NCI-H2227 treated with DMSO at 0.1 percent for 48 hours (cell line): ENCODE measurements at regions not wholly inside any gene's neighbourhood (a gene's known extent, or its start where the extent isn't known, plus 50 kb on each side); places are given as distances from the start of the nearest gene placed in this dataset.

ENCODE experiments used
- DNase-seq: peaks from one replicate; lab custom pipeline; 2025; lab: John Stamatoyannopoulos, UW

DNA sequence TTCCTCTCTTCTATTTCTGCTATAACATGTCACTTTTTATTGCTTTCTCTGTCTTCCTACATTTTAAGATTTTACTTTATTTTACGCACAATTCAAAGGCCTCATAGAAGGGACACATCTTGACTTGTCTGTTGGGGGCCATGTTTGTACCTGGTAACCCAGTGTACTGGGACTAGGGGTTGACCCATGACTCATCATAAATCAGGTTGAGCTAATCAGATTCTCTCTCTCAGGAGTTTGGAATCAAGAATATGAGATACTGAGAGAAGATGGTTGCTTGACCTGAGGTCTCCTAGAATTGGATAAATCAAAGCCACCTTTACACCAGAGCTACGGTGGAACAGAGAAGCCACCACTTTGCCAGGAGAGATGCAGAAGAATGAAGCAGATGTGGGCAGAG lies 153.0 kb downstream of the UXS1 start:
- no peak for DNase-seq

DNA sequence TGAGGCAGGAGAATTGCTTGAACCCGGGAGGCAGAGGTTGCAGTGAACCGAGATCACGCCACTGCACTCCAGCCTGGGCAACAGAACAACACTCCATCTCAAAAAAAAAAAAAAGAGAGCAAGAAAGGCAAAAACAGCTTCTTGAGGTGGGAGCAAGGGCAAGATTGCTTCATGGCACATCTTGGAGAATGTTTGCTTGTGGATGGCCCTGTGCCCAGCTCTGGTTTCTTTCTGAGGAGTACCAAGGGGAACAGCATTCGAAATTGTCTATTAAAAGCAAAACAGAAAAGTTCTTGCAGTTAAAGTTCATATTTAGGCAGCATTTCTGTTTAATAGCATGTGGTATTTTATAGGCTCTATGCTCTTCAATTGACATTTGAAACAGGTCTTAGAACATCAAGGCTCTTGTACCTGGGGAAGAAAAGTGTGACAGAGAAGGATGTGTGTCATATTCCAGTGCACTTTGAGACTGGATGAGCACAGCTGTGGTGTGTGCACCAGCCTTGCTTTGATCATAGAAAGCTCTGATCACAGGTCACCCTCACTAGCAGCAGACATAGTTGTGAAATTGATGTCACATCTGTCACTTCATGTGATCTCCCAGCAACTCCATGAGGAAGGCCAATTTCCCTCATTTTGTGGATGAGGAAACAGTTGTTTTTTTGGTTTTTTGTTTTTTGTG lies 154.3 kb downstream of the UXS1 start:
- no peak for DNase-seq

GRCh38 chr2:106038601-106039375 lies 155.3 kb downstream of the UXS1 start:
- no peak for DNase-seq

- no peak for DNase-seq
These were observed 156.2 kb downstream of the UXS1 start for GRCh38 chr2:106037932-106038331.

- no peak for DNase-seq
These were observed 156.8 kb downstream of the UXS1 start for GRCh38 chr2:106037262-106037661.

GRCh38 chr2:106034325-106034724 lies 159.8 kb downstream of the UXS1 start:
- DNase-seq = no peak

DNA sequence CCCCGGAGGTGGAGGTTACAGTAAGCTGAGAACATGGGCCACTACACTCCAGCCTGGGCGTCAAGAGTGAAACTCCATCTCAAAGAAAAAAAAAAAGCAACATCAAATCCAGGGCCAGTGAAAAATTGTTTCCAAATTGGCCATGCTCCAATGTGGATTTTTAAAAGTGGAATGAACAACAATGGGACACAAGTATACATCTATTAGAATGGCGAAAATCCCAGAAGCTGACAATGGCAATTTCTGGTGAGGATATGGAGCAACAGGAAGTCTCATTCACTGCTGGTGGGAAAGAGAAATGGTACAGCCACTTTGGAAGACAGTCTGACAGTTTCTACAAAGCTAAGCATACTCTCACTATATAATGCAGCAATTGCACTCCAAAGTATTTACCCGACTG lies 161.4 kb downstream of the UXS1 start:
- DNase-seq = no peak

DNA sequence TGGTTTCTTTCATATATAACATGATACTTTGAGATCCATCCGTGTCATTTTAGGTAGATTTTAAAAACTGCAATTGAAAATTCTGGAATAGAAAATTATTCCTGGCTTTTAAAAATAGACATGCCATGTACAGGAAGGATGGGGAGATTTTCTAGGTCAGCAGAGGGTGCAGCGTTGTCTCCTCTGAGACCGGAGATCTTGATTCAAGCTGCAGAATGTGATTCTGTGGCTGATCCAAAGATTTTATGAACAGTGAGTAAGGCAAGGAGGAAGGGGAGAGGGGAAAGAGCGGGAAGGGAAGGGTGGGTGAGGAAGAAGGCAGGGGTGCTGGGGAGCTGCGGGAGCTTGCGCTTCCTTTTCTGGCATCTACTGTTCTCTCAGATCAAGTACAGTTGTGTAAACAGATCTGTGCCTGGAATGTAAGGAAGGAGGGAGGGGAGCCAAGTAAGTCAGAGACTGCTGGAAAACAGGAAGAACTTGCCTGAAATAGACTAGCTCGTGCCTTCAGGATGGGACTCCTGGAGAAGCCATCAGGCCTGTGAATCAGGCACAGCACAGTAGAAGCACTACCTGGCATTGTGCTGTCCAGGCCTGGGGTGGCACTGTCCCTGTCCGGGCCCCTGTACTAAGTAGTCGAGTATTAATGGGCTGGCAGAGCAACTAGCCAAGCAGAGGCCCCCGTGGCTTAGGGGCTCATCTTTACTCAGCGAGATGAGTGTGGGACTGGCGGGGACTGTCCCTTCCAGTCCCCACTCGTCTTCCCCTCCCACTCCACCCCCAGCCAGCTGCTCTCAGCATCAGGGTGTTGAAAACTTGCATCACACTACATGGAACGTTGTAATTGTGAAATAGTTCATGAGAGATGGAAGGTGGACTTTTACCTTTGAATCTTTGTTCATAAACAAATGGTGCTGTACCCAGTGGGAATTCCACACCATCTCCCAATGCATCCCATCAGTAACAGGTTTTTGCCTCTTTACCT lies 163.5 kb downstream of the UXS1 start:
- DNase-seq = no peak

DNA sequence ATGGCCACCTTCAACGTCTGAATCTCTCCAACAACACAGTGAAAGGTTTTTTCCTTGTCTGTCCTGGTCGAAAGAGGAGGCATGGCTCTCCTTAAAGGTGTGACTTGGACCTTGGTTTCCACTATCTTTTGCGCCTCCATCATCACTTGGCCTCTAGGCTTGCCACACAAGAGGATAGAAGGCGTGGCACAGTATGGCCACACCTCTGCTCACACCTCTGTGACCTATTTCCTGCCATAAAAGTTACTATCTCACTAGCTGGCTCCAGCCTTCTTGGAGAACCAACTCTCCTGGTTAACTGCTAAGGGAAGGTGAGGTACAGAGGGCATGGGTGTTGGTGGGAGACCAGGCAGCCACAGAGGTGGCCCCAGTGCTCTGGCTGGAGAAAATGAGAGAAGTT lies 165.9 kb downstream of the UXS1 start:
- no peak for DNase-seq

GRCh38 chr2:106026271-106027190 lies 167.6 kb downstream of the UXS1 start:
- DNase-seq = no peak

DNA sequence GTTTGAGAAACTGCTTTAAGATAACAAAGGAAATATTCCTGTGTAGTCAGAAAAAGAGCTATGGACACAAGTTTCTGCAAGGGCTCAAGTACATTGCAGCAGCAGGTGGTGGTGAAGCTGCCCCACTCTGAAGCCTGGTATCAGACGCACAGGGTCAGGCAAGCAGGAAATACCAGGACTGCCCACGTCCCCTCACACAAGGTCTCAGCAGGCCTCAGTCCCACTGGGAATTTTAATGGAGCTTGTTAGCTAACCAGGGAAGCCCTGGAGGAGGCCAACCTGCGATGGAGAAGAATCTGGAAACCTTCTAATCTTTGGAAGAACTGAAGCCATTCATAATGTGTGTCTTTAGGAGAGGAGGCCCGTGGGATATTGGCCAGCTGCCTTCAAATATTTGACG lies 168.3 kb downstream of the UXS1 start:
- DNase-seq = no peak

- DNase-seq = no peak
These were observed 172.5 kb downstream of the UXS1 start for GRCh38 chr2:106021662-106022028.

DNA sequence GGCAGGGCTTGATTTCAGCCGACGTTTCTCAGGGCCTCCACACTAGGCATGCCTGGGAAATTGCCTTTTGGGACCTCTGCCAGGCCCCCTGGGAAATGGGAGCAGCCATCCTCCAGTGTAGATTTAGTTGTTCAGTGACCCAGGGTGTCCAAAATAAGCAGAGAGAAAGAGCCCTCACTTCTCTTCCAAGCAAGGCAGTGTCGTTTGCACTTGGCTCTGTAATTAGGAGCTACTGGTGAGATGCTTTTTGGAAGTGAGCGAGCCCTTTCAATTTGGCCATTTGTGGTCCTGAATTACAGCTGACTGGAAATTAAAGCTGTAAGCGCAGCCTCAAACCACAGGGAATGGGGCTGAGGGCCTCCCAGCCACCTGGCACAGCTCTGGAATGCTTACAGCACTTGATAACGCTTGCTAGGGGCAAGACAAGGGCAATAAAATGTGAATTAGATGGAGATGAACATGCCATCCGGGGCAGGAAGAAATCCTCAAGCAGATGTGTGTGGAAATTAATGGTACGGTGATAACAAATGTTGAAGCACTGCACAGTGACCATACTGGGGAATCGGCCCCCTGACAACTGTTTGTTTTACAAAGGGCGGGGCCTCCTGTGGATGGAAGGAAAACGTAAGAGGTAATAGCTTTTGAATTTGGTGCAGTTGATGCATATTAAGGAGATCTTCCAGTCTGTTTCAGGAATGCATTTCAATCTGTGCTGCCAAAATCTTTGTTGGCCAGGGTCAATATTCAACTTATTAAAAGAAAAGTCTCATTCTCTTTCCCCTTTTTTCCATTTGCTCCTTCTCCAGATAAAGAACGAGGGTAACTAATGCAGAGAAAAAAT lies 173.1 kb downstream of the UXS1 start:
- DNase-seq = peak; percentile 84

DNA sequence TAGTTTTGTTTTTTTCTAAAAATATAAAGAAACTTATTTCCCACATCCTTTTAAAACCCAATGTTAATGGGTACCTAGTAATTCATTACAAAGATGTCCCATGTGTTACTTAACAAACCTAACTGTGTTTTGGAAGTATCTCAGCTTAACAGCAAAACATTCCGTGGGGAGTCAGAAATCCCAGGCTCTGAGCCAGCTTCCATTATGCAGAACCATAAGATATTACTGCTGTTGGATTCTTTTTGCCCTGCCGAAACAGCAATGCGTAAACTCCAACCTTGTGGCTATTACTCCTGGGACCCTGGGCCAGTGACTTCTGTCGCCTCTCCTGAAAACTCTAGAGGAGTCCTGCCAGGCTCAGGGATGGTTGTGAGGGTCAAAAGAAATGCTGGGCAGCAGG lies 174.1 kb downstream of the UXS1 start:
- DNase-seq = no peak

DNA sequence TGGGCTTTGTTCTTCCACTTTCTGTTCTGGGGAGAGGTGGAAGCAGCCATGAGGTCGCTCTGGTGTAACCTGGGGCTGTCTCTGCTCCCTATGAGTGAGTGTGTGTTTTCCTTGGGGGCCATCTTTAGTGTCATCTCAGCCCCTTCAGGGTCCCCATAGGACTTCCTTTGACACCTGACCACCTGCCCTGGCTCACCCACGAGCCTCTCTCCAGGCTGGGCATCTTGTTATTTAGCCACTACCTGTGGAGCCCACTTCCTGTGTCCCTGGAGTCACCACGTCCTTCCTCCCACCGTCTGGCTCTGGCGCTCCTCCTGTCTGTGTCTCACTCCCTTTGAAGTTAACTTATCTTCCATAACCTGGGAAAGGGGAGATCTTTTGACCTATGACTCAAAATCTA lies 176.0 kb downstream of the UXS1 start:
- DNase-seq = no peak

DNA sequence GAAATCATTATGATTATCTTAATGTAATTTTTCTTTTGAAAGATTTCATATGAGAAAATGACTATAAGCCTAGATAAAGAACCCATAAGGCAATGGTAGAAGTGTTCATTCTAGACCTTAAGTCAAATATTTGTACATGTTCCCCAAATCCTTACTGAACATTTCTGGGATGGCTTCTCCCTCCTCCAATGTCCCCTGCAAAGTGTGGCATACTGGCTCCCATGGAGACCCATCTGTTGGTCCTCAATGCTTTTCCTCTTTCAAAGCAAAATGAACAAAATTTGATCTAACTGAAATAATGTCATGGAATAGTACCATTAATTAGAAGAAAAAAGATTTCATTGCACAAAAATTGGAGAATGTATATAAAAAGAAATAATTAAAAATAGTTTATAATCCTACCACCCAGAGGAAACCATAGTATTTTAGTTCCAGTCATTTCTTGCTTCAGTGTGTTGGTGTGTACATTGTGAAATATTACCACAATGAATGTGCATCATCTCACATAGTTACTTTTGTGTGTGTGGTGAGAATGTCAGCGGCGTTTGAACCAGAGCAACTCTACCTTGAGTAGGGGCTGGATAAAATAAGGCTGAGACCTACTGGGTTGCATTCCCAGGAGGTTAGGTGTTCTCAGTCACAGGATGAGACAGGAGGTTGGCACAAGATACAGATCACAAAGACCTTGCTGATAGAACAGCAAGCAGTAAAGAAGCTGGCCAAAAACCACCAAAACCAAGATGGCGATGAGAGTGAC lies 181.3 kb downstream of the UXS1 start:
- DNase-seq = no peak

DNA sequence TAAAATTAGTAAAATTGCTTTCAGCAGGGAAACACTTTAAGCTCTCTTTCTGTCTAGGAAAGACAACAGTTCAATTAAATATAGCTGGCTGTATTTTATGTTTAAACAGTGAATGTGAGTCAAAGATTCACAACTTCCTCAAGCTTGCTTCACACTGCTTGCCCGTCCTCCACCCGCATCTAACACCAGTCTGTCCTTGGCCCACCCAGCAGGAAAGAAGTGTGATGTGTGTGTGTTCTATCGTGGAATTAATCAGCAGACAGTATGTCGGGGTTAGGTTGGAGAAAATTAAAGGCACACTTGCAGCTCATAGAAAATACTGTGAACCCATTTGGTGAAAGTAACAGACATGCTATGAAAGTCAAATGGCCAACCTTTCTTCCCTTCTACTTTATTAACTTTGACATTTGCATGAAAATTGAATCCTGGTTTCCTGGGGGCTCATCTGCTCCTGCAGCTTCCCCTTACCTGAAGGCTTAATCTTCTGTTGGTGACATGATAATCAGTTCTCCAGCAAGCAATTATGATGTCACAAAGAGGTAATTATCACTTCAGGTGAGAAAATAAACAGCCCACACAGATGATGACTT lies 182.0 kb downstream of the UXS1 start:
- no peak for DNase-seq

DNA sequence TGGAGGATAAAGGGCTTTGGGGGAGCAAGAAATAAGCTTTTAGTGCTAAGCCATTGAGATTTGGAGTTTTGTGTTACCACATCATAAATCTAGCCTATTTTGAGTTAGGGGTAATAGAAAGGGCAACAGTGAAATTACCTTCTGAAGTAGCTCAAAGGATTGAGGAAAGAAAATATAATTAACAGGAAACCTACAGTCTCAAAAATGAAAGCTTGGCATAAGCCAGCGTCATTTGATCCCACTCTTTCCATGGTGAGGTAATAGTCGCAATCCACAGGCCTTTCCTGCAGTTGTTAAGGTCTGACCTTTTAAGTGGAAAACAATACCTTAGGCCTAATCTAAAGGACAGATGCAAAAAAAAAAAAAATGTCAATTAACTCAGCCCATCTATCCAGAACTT lies 182.7 kb downstream of the UXS1 start:
- DNase-seq = peak; percentile 1

DNA sequence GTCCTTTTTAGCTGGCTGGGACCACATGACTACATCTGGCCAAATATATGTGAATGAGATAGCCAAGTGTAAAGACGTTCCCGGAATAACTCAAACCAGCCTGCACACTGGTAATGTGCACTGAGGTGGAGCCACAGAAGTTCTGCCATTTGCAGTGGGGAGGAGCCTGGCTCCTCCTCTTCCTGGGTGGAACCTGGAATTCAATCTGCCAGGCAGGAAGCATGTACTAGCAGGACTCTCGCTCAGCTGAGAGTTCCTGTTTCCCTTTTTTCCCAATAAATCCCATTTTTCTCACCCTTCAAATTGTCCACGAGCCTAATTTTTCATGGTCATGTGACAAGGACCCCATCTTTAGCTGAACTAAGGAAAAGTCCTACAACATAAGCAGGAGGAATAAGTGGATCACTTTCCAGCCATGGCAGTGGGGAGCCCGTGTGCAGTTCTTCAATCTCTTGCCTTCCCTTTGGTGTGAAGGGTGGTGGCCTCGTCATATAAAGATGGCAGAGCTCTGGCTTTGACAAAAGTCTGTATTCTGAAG lies 183.2 kb downstream of the UXS1 start:
- no peak for DNase-seq
